IMR-90 (cell line): ENCODE measurements at regions not wholly inside any gene's neighbourhood (a gene's known extent, or its start where the extent isn't known, plus 50 kb on each side); places are given as distances from the start of the nearest gene placed in this dataset.

Experiments
- POLR2A ChIP-seq: IDR thresholded peaks from 2 replicates; pipeline ENCODE4 v1.6.1; 2012; ENCODE audit warnings: mild to moderate bottlenecking, low read depth, low read length
- TF ChIP-seq, protein P1 (sequence below): fragments of 150-350 bp; IDR thresholded peaks from 2 replicates; pipeline ENCODE4 v1.6.1; 2017; ENCODE audit warnings: mild to moderate bottlenecking, antibody characterized with exemption, low read length, low read depth
- TF ChIP-seq, protein P2 (sequence below): conservative IDR thresholded peaks from 2 replicates; pipeline ENCODE4 v1.5.1; 2012; ENCODE audit warnings: mild to moderate bottlenecking, low read depth, low read length, improper control_type of control experiment
- TF ChIP-seq, protein P3 (sequence below): fragments of 150-350 bp; IDR thresholded peaks from 2 replicates; pipeline ENCODE4 v1.6.1; 2016; ENCODE audit warnings: low read depth, mild to moderate bottlenecking, low read length, moderate library complexity, borderline replicate concordance

- no peak for TF ChIP-seq POLR2A
- TF ChIP-seq, protein P1, sequence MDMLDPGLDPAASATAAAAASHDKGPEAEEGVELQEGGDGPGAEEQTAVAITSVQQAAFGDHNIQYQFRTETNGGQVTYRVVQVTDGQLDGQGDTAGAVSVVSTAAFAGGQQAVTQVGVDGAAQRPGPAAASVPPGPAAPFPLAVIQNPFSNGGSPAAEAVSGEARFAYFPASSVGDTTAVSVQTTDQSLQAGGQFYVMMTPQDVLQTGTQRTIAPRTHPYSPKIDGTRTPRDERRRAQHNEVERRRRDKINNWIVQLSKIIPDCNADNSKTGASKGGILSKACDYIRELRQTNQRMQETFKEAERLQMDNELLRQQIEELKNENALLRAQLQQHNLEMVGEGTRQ, result no peak
- TF ChIP-seq, protein P2, sequence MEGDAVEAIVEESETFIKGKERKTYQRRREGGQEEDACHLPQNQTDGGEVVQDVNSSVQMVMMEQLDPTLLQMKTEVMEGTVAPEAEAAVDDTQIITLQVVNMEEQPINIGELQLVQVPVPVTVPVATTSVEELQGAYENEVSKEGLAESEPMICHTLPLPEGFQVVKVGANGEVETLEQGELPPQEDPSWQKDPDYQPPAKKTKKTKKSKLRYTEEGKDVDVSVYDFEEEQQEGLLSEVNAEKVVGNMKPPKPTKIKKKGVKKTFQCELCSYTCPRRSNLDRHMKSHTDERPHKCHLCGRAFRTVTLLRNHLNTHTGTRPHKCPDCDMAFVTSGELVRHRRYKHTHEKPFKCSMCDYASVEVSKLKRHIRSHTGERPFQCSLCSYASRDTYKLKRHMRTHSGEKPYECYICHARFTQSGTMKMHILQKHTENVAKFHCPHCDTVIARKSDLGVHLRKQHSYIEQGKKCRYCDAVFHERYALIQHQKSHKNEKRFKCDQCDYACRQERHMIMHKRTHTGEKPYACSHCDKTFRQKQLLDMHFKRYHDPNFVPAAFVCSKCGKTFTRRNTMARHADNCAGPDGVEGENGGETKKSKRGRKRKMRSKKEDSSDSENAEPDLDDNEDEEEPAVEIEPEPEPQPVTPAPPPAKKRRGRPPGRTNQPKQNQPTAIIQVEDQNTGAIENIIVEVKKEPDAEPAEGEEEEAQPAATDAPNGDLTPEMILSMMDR, result no peak
- TF ChIP-seq, protein P3, sequence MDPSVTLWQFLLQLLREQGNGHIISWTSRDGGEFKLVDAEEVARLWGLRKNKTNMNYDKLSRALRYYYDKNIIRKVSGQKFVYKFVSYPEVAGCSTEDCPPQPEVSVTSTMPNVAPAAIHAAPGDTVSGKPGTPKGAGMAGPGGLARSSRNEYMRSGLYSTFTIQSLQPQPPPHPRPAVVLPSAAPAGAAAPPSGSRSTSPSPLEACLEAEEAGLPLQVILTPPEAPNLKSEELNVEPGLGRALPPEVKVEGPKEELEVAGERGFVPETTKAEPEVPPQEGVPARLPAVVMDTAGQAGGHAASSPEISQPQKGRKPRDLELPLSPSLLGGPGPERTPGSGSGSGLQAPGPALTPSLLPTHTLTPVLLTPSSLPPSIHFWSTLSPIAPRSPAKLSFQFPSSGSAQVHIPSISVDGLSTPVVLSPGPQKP, result no peak
Measured at GRCh38 chr4:148881860-148882643, 439.8 kb upstream of the NR3C2 start.
